T-helper 2 cell treated with Interferon-gamma antibody and Interleukin-4, amounts not matched to agents 5 μg/mL and 100 μg/mL, for 36 hours (primary cell): ENCODE measurements at regions not wholly inside any gene's neighbourhood (a gene's known extent, or its start where the extent isn't known, plus 50 kb on each side); places are given as distances from the start of the nearest gene placed in this dataset.

Source experiments
- DNase-seq: peaks from one replicate; pipeline ENCODE4 v3.0.0; 2021; ENCODE audit warnings: low spot score
- H3K27ac Mint-ChIP-seq: one replicate; pipeline ENCODE4 v1.8.0; 2021; ENCODE audit warnings: mild to moderate bottlenecking, mixed read lengths
- H3K27me3 Mint-ChIP-seq: one replicate; pipeline ENCODE4 v1.8.0; 2021; ENCODE audit warnings: low read depth, mixed read lengths
- H3K36me3 Mint-ChIP-seq: one replicate; pipeline ENCODE4 v1.8.0; 2021; ENCODE audit warnings: low read depth, mixed read lengths
- H3K4me1 Mint-ChIP-seq: one replicate; pipeline ENCODE4 v1.8.0; 2021; ENCODE audit warnings: low read depth, mixed read lengths
- H3K4me3 Mint-ChIP-seq: one replicate; pipeline ENCODE4 v1.8.0; 2022; ENCODE audit warnings: mild to moderate bottlenecking, moderate library complexity, mixed read lengths
- H3K9me3 Mint-ChIP-seq: one replicate; pipeline ENCODE4 v1.8.0; 2021; ENCODE audit warnings: mixed read lengths

DNA sequence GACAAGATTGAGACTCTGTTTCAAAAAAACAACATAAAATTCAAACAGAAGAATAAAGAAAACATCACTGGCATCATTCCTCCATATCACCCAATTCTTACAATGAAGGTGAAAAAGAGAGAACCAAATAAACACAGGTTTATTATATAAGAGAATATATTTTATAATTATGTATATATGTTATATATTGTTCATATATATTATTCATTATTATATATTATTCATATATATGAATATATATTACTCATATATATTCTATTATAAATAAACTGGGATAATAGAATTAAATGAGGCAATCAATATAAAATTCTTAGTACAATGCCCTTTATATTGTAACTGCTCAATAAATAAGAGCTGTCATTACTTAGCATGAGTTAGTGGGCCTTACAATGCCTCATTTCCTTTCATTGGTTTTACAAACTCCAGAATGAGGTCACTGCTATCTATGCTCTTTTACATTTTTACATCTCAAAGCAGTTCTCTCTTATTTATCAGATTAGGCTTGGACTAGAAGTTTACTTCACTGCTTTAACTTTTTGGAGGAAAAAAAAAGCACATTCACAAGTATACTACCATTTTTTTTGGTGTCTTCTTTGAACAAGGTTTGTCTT lies 135.5 kb upstream of the TTC14 start:
- Mint-ChIP-seq H3K27me3 (no peaks in the 10 kb centered on the region), H3K9me3 (no peaks in the 10 kb centered on the region), H3K36me3 (no peaks in the 10 kb centered on the region), H3K4me1 (no peaks in the 10 kb centered on the region), H3K4me3 (no peak overlapping the region), H3K27ac (no peak overlapping the region)
- no peak for DNase-seq

DNA sequence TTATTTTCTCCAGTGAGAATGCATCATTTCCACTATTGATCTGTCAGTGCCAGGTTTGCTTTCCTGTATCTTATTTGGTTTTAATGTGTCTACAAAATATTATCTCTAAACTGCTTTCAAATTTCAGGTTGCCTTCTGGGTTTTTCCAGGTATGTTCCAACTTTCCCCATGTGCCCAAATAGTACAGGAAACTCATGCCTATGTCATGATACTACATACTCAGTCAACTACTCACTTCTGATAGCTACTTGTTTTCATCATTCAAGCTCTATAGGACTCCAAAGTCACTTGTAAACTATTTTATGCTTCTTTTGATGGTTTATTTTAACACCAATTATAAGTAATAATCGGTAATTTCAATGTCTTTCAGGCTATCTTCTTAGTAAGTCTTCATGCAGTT lies 134.8 kb upstream of the TTC14 start:
- H3K36me3 Mint-ChIP-seq, result no peaks in the 10 kb centered on the region
- H3K27me3 Mint-ChIP-seq, result no peaks in the 10 kb centered on the region
- no peak overlapping the region for H3K4me3 Mint-ChIP-seq
- no peaks in the 10 kb centered on the region for H3K4me1 Mint-ChIP-seq
- no peak for DNase-seq
- H3K27ac Mint-ChIP-seq, result no peak overlapping the region
- no peaks in the 10 kb centered on the region for H3K9me3 Mint-ChIP-seq

DNA sequence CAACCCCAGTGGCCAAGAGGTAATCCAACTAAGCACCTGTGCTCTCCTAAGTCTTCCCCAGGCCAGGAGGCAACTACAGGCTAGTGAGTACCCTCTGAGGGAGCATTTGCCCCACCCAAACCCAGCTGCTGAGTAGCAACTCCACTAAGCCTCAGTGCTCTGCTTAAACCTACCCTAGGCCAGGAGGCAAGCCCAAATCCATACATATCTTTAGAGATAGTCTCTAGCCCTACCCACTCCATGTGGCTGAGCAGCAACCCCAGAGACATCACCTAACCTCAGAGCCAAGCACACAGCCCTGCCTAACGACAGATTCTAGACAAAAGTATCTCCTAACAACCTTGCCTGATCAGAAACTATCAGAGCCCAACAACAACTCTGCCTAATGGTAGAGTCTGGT lies 132.8 kb upstream of the TTC14 start:
- DNase-seq, result no peak
- Mint-ChIP-seq H3K9me3 (no peaks in the 10 kb centered on the region), H3K27ac (no peak overlapping the region), H3K4me3 (no peak overlapping the region), H3K4me1 (no peaks in the 10 kb centered on the region), H3K36me3 (no peaks in the 10 kb centered on the region), H3K27me3 (no peaks in the 10 kb centered on the region)

DNA sequence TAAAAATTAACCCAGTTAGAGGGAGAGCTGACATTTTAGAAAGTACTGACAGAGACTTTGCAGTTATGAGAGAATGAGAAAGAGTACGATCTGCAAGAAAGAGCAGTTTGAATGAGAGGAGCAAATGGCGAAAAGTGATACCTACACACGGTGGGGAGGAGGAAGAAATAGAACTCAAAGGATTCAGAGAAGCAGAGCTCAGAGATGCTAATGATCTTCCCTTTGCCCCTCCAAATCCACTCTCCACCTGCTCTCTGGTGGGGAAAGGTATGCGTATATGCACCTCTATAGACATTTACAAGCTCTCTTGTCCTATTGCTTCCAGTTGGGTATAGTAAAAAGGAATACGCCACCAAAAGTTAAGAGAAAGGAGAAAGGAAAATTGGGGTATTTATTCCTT lies 123.3 kb upstream of the TTC14 start:
- no peaks in the 10 kb centered on the region for H3K4me1 Mint-ChIP-seq
- no peaks in the 10 kb centered on the region for H3K36me3 Mint-ChIP-seq
- peaks cover 6% of the 10 kb centered on the region for H3K9me3 Mint-ChIP-seq
- H3K27me3 Mint-ChIP-seq, result no peaks in the 10 kb centered on the region
- H3K4me3 Mint-ChIP-seq, result no peak overlapping the region
- no peak overlapping the region for H3K27ac Mint-ChIP-seq
- no peak for DNase-seq

DNA sequence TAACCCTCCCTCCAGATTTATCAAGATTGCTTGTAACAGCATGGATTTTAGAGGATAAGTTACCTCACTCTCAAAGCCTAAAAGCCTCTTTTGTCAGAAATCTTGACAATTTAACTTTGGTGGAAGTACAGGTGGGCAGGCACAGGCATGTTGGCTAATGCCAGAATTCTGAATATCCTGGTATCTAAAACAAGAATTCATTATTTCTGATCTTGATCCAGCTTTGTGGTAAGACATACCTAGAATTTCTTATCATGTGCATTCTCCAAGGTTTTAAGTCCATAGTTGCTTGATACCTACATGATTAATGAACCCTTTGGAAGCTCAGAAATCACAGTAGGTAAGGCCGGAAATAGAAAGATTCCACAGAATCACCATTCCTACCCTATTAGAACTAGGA lies 109.9 kb upstream of the TTC14 start:
- Mint-ChIP-seq H3K27ac (no peak overlapping the region), H3K27me3 (no peaks in the 10 kb centered on the region), H3K4me3 (no peak overlapping the region), H3K4me1 (no peaks in the 10 kb centered on the region), H3K36me3 (no peaks in the 10 kb centered on the region), H3K9me3 (peaks cover 15% of the 10 kb centered on the region)
- no peak for DNase-seq

DNA sequence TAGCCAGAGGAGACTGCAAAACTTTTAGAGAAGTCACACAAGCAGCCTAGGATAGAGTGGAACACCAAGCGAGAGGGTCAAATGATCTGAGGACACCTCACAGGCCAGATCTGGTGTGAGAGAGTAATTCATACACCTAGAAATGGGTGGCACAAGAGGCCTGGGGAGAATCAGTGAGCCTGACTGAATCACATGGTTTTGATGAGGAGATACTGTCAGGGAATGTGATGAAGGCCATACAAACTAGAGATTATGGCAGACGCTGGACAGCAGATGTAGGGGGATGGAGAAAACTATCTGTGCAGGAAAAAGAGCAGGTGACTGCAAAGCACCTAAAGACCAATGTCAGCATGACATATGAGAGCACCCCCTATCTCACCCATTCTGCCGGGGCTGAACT lies 105.0 kb upstream of the TTC14 start:
- H3K36me3 Mint-ChIP-seq, result no peaks in the 10 kb centered on the region
- H3K27me3 Mint-ChIP-seq, result no peaks in the 10 kb centered on the region
- H3K4me3 Mint-ChIP-seq, result no peak overlapping the region
- H3K27ac Mint-ChIP-seq, result no peak overlapping the region
- H3K4me1 Mint-ChIP-seq, result no peaks in the 10 kb centered on the region
- DNase-seq, result no peak
- H3K9me3 Mint-ChIP-seq, result peaks cover 12% of the 10 kb centered on the region

DNA sequence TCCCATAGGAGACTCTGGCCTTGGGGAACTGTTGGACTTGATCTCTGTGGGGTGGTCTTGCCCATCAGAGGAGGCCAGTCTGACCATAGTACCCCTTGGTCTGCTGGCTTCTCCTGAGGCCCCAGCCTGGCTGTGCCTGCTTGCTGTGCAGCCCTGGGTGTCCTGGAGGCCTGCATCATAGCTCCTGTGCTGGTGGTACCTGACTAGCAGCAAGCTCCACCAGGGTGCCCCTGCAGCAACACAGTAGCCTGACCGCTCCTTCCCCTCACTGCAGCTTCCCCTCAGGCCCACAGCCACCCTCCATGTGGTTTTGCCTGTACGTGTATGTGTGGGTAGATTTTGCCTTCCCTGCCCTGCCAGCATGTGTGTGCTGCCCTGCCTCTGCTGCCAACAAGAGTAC lies 85.6 kb upstream of the TTC14 start:
- Mint-ChIP-seq H3K9me3 (no peaks in the 10 kb centered on the region), H3K4me3 (no peak overlapping the region), H3K4me1 (no peaks in the 10 kb centered on the region), H3K27ac (no peak overlapping the region), H3K27me3 (no peaks in the 10 kb centered on the region), H3K36me3 (no peaks in the 10 kb centered on the region)
- no peak for DNase-seq

DNA sequence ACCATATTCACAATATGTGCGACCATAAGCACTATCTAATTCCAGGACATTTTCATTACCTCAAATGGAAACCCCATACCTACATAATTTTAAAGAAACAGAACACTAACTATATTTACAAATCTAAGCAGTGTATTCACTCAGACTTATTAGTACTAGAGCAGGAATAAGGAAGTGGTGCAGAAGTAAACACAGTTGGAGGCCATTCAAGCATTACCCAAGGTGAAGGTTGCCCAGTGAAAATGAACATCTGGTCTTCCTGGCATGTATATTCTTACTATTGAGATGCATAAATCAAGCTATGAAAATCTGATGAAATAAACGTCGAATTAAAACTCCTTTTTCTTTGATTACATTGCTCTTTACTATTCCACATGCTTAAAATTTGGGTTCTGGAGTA lies 78.9 kb upstream of the TTC14 start:
- DNase-seq, result no peak
- H3K4me1 Mint-ChIP-seq, result no peaks in the 10 kb centered on the region
- no peaks in the 10 kb centered on the region for H3K9me3 Mint-ChIP-seq
- no peak overlapping the region for H3K27ac Mint-ChIP-seq
- no peaks in the 10 kb centered on the region for H3K36me3 Mint-ChIP-seq
- H3K4me3 Mint-ChIP-seq, result no peak overlapping the region
- no peaks in the 10 kb centered on the region for H3K27me3 Mint-ChIP-seq

DNA sequence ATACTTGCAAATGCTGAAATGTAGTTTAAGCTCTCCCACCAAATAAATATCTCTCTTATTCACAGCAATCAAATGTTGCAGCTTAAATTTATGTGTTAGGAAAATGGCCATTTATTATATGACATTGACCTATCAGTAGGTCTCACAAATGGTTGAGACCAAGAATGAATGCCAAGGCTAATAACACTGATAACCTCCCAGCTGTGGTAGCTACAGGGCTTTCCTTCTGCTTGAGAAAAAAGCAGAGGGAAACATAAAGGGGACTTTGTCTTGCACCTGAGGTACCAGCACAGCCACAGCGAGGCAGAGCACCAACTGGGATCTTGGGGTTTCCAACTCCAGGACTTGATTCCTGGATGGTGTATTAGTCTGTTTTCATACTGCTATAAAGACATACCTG lies 73.1 kb upstream of the TTC14 start:
- DNase-seq, result no peak
- H3K4me3 Mint-ChIP-seq, result no peak overlapping the region
- no peaks in the 10 kb centered on the region for H3K27me3 Mint-ChIP-seq
- no peak overlapping the region for H3K27ac Mint-ChIP-seq
- H3K36me3 Mint-ChIP-seq, result no peaks in the 10 kb centered on the region
- no peaks in the 10 kb centered on the region for H3K4me1 Mint-ChIP-seq
- no peaks in the 10 kb centered on the region for H3K9me3 Mint-ChIP-seq

DNA sequence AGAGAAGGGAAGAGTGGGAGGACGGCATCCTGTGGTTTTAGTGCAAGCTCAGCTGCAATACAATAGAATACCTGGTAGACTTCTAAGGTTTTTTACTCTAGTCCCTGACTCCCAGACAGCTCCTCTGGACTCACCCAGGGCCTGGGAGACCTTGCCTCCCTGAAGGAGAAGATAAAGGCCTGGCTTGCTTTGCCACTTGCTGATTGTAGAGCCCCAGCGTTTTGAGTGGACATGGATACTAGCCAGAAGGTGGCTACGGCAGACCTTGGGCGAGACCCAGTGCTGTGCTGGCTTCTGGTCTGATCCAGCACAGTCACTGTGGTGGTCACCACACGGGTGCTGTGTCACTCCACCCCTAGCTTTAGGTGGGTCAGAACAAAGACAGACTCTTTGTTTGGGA lies 72.2 kb upstream of the TTC14 start:
- Mint-ChIP-seq H3K27ac (no peak overlapping the region), H3K4me1 (no peaks in the 10 kb centered on the region), H3K36me3 (no peaks in the 10 kb centered on the region), H3K4me3 (no peak overlapping the region), H3K27me3 (no peaks in the 10 kb centered on the region), H3K9me3 (no peaks in the 10 kb centered on the region)
- DNase-seq, result no peak

DNA sequence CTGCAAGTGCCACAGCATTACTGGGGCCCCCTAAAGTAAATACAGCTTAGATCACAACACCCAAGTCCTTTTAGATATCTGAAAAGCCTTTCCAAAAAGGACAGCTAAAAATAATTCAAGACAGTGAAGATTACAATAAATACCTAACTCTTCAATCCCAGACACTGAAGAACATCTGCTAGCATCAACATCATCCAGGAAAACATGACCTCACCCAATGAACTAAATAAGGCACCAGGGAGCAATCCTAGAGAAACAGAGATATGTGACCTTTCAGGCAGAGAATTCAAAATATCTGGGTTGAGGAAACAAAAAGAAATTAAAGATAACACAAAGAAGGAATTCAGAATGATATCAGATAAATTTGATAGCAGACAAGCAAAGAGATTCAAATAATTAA lies 71.7 kb upstream of the TTC14 start:
- Mint-ChIP-seq H3K4me3 (no peak overlapping the region), H3K9me3 (no peaks in the 10 kb centered on the region), H3K27me3 (no peaks in the 10 kb centered on the region), H3K4me1 (no peaks in the 10 kb centered on the region), H3K27ac (no peak overlapping the region), H3K36me3 (no peaks in the 10 kb centered on the region)
- no peak for DNase-seq

DNA sequence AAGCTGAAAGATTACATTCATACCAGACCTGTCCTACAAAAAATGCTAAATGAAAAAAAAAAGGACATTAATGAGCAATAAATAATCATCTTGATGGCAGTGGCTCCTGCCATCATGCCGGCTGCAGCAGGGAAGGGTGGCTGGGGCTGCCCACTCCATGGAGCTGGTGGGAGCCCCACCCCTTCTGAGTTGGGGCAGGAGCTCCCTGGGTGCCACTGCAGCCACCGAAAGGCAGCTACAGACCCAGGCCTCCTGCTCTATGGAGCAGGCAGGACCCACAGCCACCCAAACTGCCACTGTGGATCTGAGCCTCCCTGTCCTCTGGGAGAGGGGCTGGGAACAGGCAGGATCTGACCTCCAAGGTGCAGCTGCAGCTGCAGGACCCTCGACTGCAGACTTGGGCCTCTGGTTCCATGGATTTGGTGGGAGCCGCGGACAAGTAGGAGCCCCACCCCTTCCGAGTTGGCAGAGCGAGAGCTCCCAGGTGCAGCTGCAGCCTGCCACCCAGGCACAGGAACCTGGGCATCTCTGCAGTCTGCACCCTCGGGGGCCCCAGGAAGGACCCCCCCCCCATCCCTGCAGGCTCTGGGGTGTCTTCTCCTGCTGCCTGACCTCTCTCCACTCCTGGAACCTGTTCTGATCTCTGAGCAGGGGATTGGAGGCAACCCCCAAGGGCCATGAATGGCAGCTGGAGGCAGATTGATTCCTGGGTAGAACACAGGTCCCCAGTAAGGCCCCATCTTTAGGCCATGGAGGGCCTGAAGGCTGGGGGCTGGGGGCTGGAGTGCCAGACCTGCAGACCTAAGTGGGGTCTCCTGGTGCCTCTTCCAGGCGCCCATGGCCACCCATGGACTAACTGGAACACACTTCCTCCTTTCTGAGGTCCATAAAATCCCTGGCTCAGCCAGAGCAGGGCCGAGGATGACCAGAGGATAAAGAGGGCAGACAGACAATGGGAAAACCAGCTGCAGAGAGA lies 70.4 kb upstream of the TTC14 start:
- Mint-ChIP-seq H3K36me3 (no peaks in the 10 kb centered on the region), H3K27ac (no peak overlapping the region), H3K4me3 (no peak overlapping the region), H3K9me3 (no peaks in the 10 kb centered on the region), H3K27me3 (no peaks in the 10 kb centered on the region), H3K4me1 (no peaks in the 10 kb centered on the region)
- DNase-seq, result no peak

DNA sequence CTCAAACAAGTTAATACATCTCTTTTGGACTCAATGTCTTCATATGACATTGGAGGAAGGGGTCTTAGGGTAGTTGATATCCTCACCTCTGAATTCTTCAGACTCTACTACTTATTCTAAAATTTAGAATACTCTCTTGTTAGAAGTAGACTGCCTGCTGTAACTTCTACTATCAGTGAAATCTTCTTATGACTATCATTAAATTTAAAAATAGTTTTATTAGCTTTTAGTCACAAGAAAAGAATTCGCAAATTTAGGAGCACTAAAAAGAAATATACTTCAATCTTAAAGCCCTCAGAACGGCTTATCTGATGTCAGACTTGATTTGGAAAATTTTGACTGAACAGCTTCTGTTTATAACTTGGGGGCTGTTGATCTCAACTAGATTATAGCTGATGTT lies 67.1 kb upstream of the TTC14 start:
- H3K27ac Mint-ChIP-seq, result no peak overlapping the region
- H3K4me3 Mint-ChIP-seq, result no peak overlapping the region
- DNase-seq, result no peak
- H3K27me3 Mint-ChIP-seq, result no peaks in the 10 kb centered on the region
- H3K9me3 Mint-ChIP-seq, result no peaks in the 10 kb centered on the region
- H3K36me3 Mint-ChIP-seq, result no peaks in the 10 kb centered on the region
- H3K4me1 Mint-ChIP-seq, result no peaks in the 10 kb centered on the region

DNA sequence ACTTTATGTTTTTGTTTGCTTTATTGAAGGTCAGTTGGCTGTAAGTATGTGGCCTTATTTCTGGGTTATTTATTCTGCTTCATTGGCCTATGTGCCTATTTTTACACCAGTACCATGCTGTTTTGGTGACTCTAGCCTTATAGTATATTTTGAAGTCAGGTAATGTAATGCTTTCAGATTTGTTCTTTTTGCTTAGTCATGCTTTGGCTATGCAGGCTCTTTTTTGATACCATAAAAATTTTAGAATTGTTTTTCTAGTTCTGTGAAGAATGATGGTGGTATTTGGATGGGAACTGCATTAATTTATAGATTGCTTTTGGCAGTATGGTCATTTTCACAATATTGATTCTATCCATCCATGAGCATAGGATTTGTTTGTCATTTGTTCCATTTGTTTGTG lies 63.5 kb upstream of the TTC14 start:
- no peak overlapping the region for H3K4me3 Mint-ChIP-seq
- H3K36me3 Mint-ChIP-seq, result no peaks in the 10 kb centered on the region
- no peaks in the 10 kb centered on the region for H3K4me1 Mint-ChIP-seq
- no peak for DNase-seq
- no peaks in the 10 kb centered on the region for H3K27me3 Mint-ChIP-seq
- H3K9me3 Mint-ChIP-seq, result no peaks in the 10 kb centered on the region
- H3K27ac Mint-ChIP-seq, result no peak overlapping the region

DNA sequence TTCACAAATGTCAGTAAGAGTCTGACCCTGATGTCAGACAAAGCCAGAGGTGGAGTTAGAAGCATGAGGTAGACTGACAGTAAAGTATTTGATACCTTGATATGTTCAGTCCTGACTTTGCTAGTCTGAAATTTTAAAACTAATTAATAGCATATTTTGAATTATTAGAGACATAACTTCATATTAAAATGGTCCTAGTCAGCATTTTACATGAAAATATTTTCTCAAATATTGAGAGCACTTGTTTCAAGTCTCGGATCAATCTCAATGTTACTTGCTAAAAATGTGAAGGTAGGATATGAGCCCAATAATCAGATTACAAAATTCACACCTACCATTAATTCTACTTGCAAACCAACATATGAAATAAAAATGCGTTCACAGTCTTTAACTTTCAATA lies 58.1 kb upstream of the TTC14 start:
- Mint-ChIP-seq H3K9me3 (no peaks in the 10 kb centered on the region), H3K27ac (no peak overlapping the region), H3K4me1 (no peaks in the 10 kb centered on the region), H3K27me3 (no peaks in the 10 kb centered on the region), H3K4me3 (no peak overlapping the region), H3K36me3 (no peaks in the 10 kb centered on the region)
- no peak for DNase-seq
